Gastroesophageal sphincter (tissue), 3 donors: ENCODE measurements at regions not wholly inside any gene's neighbourhood (a gene's known extent, or its start where the extent isn't known, plus 50 kb on each side); places are given as distances from the start of the nearest gene placed in this dataset.

ENCODE experiments used
- EP300 ChIP-seq: sonication (generic); formaldehyde crosslinking; IDR thresholded peaks from one replicate; pipeline ENCODE4 v1.6.1; 2017; ENCODE audit warnings: antibody characterized with exemption, mild to moderate bottlenecking
- POLR2A ChIP-seq, 2 donors: fragments of 450-650 bp; IDR thresholded peaks; one replicate each; pipeline ENCODE4 v1.6.1; 2017; ENCODE audit warnings: antibody characterized with exemption in 2 of 2, mild to moderate bottlenecking in 2 of 2, moderate library complexity in 1 of 2
- TF ChIP-seq, protein P1 (sequence below), 4 experiments: fragments of 200-600 bp in 2 of 4; fragments of 450-650 bp in 2 of 4; sonication (generic) in 1 of 4; IDR thresholded peaks; one replicate each; pipeline ENCODE4 v1.5.1; 2017 to 2019; ENCODE audit warnings: antibody characterized with exemption in 4 of 4, mild to moderate bottlenecking in 2 of 4, moderate library complexity in 2 of 4

DNA sequence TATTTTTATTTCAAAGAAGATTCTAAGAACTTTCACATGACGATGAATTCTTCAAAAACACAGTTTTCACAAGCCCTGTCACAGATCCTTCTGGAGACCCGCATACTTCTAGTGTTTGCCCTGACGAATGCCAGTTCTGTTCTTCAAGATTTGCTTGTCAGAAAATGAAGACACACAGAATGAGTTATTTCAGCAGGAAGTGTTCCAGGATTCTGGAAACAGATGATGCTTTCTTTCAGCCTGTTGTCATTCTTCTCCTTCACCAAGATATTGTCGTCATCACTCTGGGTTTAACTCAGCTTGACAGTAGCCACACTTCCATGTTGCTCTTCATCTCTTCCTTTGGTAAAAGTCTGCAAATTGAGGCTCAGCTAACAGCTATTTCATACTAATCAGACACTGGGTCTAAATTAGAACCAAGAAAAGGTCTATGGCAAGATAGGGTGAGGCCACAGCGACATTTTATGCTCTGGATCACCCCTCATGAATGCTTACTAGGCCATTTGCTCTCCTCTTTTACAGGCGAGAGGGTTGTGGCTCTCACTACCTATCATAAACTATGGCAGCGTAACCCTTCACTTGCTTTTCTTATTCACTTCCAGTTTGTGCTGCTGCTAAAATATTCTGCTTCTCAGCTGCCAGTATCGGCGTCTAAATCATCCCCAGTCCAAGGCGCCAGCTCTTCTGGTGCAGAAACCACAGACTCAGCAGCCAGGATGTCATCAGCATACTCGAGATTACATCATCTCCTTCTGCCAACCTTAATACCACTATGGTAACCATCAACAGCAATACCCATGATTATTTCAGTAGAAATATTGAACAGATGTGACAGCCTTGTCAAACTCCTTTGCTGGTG is 159.6 kb upstream of the TBCA start:
- TF ChIP-seq, protein P1, sequence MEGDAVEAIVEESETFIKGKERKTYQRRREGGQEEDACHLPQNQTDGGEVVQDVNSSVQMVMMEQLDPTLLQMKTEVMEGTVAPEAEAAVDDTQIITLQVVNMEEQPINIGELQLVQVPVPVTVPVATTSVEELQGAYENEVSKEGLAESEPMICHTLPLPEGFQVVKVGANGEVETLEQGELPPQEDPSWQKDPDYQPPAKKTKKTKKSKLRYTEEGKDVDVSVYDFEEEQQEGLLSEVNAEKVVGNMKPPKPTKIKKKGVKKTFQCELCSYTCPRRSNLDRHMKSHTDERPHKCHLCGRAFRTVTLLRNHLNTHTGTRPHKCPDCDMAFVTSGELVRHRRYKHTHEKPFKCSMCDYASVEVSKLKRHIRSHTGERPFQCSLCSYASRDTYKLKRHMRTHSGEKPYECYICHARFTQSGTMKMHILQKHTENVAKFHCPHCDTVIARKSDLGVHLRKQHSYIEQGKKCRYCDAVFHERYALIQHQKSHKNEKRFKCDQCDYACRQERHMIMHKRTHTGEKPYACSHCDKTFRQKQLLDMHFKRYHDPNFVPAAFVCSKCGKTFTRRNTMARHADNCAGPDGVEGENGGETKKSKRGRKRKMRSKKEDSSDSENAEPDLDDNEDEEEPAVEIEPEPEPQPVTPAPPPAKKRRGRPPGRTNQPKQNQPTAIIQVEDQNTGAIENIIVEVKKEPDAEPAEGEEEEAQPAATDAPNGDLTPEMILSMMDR (IDR thresholded peaks at IDR 0.05): no peak
- TF ChIP-seq POLR2A (IDR thresholded peaks at IDR 0.05) (no peak), EP300 (no peak)
